Retinal pigment epithelial cell (primary cell): ENCODE measurements at regions not wholly inside any gene's neighbourhood (a gene's known extent, or its start where the extent isn't known, plus 50 kb on each side); places are given as distances from the start of the nearest gene placed in this dataset.
A peak's percentile ranks its signal among the peaks of the same experiment; 100 is the strongest.

ENCODE experiments used
- DNase-seq: peaks from one replicate; pipeline ENCODE4 v3.0.0-alpha.2; 2010; ENCODE audit warnings: low read depth
- H3K4me3 ChIP-seq: 2 replicates; pipeline ENCODE4 v1.5.1; 2011; ENCODE audit warnings: mild to moderate bottlenecking, low read length, control low read depth, moderate library complexity
- CTCF ChIP-seq: conservative IDR thresholded peaks from 2 replicates; pipeline ENCODE4 v1.5.1; 2011; ENCODE audit warnings: low read depth, low read length, control low read depth, inconsistent platforms

- no peak overlapping the region for H3K4me3 ChIP-seq
- no peak for TF ChIP-seq CTCF
- no peak for DNase-seq
These were observed 279.6 kb downstream of the RERGL start for GRCh38 chr12:17810399-17810798.

- no peak overlapping the region for H3K4me3 ChIP-seq
- no peak for DNase-seq
- no peak for TF ChIP-seq CTCF
These were observed 280.8 kb downstream of the RERGL start for GRCh38 chr12:17809206-17809605.

GRCh38 chr12:17802657-17803641, 287.0 kb downstream of the RERGL start:
- H3K4me3 ChIP-seq: no peak overlapping the region
- peak; percentile 16 for DNase-seq
- TF ChIP-seq CTCF: peak; percentile 17

GRCh38 chr12:17793854-17794253, 296.1 kb downstream of the RERGL start:
- no peak overlapping the region for H3K4me3 ChIP-seq
- TF ChIP-seq CTCF: no peak
- no peak for DNase-seq

- no peak overlapping the region for H3K4me3 ChIP-seq
- no peak for TF ChIP-seq CTCF
- no peak for DNase-seq
These were observed 311.8 kb downstream of the RERGL start for GRCh38 chr12:17778242-17778641.

GRCh38 chr12:17763366-17763765, 326.6 kb downstream of the RERGL start:
- H3K4me3 ChIP-seq: no peak overlapping the region
- no peak for DNase-seq
- no peak for TF ChIP-seq CTCF

GRCh38 chr12:17759982-17760381, 330.0 kb downstream of the RERGL start:
- TF ChIP-seq CTCF: no peak
- DNase-seq: no peak
- no peak overlapping the region for H3K4me3 ChIP-seq
